Tibial nerve (tissue), 4 donors: ENCODE measurements at regions not wholly inside any gene's neighbourhood (a gene's known extent, or its start where the extent isn't known, plus 50 kb on each side); places are given as distances from the start of the nearest gene placed in this dataset.

Source experiments
- DNase-seq, 2 donors: peaks; one replicate each; pipeline ENCODE4 v3.0.0-alpha.2; 2019; ENCODE audit warnings: low spot score in 2 of 2
- H3K27ac ChIP-seq, 4 donors: fragments of 200-600 bp; sonication (generic) in 3 of 4; one replicate each; pipeline ENCODE4 v1.5.1; 2017 to 2019; ENCODE audit warnings: mild to moderate bottlenecking in 1 of 4
- H3K27me3 ChIP-seq, 2 donors: fragments of 200-600 bp; sonication (generic) in 1 of 2; one replicate each; pipeline versions ENCODE4 v1.5.1 to v1.6.0; 2017 to 2019
- H3K36me3 ChIP-seq, 3 donors: fragments of 200-600 bp; sonication (generic); one replicate each; pipeline ENCODE4 v1.5.1; 2018 to 2019
- H3K4me1 ChIP-seq, 4 donors: fragments of 200-600 bp; sonication (generic) in 3 of 4; one replicate each; pipeline ENCODE4 v1.5.1; 2017 to 2019
- H3K4me3 ChIP-seq, 4 donors: fragments of 200-600 bp; sonication (generic) in 3 of 4; one replicate each; pipeline ENCODE4 v1.5.1; 2017 to 2019; ENCODE audit warnings: mild to moderate bottlenecking in 1 of 4, moderate library complexity in 1 of 4
- H3K9me3 ChIP-seq, 4 donors: fragments of 200-600 bp; sonication (generic) in 3 of 4; one replicate each; pipeline ENCODE4 v1.5.1; 2017 to 2019
- EP300 ChIP-seq, 2 donors: sonication (generic); formaldehyde crosslinking; IDR thresholded peaks; one replicate each; pipeline ENCODE4 v1.6.1; 2017; ENCODE audit warnings: antibody characterized with exemption in 2 of 2, mild to moderate bottlenecking in 1 of 2
- POLR2A ChIP-seq, 2 donors: fragments of 450-650 bp; IDR thresholded peaks; one replicate each; pipeline ENCODE4 v1.6.1; 2017; ENCODE audit warnings: antibody characterized with exemption in 2 of 2, mild to moderate bottlenecking in 2 of 2, moderate library complexity in 2 of 2
- WGBS, 2 donors: methylation state at CpG; one replicate each; pipeline ENCODE4 v1.1.5; 2018; 5-methylcytosine and 5-hydroxymethylcytosine counted together
- TF ChIP-seq, protein P1 (sequence below), 5 experiments: fragments of 200-600 bp in 3 of 5; fragments of 450-650 bp in 2 of 5; sonication (generic) in 3 of 5; IDR thresholded peaks; one replicate each; pipeline ENCODE4 v1.5.1; 2016 to 2019; ENCODE audit warnings: antibody characterized with exemption in 5 of 5, mild to moderate bottlenecking in 3 of 5, moderate library complexity in 2 of 5

DNA sequence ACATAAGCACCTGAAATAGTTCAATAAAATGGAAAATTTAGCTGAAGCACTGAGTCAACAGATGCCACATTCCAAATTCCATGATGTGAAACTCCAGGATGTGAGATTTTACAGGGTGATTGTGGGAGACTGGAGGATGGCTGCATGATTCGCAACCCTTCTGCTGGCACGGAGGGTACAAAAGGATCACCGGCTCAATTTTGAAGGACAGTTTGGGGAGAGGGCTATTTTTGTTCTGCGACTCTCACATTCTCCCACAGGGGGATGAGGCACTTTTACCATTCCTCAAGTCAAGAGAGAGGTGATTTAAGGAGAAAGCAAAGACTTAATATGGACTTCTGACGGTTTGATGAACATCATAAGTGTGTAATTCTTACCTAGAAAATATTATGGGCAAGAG, 138.1 kb upstream of the CWC22 start:
- no peak for TF ChIP-seq EP300 (IDR thresholded peaks at IDR 0.05)
- TF ChIP-seq POLR2A (IDR thresholded peaks at IDR 0.05), result no peak
- TF ChIP-seq, protein P1, sequence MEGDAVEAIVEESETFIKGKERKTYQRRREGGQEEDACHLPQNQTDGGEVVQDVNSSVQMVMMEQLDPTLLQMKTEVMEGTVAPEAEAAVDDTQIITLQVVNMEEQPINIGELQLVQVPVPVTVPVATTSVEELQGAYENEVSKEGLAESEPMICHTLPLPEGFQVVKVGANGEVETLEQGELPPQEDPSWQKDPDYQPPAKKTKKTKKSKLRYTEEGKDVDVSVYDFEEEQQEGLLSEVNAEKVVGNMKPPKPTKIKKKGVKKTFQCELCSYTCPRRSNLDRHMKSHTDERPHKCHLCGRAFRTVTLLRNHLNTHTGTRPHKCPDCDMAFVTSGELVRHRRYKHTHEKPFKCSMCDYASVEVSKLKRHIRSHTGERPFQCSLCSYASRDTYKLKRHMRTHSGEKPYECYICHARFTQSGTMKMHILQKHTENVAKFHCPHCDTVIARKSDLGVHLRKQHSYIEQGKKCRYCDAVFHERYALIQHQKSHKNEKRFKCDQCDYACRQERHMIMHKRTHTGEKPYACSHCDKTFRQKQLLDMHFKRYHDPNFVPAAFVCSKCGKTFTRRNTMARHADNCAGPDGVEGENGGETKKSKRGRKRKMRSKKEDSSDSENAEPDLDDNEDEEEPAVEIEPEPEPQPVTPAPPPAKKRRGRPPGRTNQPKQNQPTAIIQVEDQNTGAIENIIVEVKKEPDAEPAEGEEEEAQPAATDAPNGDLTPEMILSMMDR (IDR thresholded peaks at IDR 0.05), result no peak
- no peaks in the 10 kb centered on the region for H3K36me3 ChIP-seq
- no peaks in the 10 kb centered on the region for H3K27me3 ChIP-seq
- no peak overlapping the region for H3K4me3 ChIP-seq
- DNase-seq, result no peak
- H3K4me1 ChIP-seq, result no peaks in the 10 kb centered on the region
- WGBS, 2 donors, result 88 to 89% methylated on average over 5 of the region's 5 CpGs
- no peaks in the 10 kb centered on the region for H3K9me3 ChIP-seq
- no peak overlapping the region for H3K27ac ChIP-seq

DNA sequence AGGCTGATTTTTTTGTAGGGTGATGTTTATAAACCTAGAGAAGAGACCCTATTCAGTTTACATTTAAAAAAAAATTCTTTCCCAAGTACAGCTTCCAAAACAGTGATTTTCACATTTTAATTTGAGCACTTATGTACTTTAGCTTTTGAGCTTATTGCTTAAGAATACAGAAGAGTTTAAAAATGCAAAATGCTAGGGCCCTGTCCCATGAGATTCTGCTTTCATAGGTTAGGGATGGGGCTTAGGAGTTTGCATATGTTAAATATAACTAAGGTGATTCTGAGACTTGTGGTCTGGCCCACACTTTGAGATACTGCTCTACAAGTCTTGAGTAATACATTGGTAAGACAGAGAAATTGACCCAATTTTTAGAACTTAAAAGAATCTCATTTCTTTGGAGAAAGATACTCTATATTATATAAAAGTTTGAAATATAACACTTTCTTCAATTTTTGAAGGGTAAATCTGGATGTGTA, 137.3 kb upstream of the CWC22 start:
- H3K9me3 ChIP-seq, result no peaks in the 10 kb centered on the region
- no peak overlapping the region for H3K4me3 ChIP-seq
- no peak for DNase-seq
- no peaks in the 10 kb centered on the region for H3K36me3 ChIP-seq
- H3K27ac ChIP-seq, result no peak overlapping the region
- H3K27me3 ChIP-seq, result no peaks in the 10 kb centered on the region
- no peaks in the 10 kb centered on the region for H3K4me1 ChIP-seq
- TF ChIP-seq EP300 (IDR thresholded peaks at IDR 0.05), result no peak
- TF ChIP-seq, protein P1 (IDR thresholded peaks at IDR 0.05), result no peak
- TF ChIP-seq POLR2A (IDR thresholded peaks at IDR 0.05), result no peak

DNA sequence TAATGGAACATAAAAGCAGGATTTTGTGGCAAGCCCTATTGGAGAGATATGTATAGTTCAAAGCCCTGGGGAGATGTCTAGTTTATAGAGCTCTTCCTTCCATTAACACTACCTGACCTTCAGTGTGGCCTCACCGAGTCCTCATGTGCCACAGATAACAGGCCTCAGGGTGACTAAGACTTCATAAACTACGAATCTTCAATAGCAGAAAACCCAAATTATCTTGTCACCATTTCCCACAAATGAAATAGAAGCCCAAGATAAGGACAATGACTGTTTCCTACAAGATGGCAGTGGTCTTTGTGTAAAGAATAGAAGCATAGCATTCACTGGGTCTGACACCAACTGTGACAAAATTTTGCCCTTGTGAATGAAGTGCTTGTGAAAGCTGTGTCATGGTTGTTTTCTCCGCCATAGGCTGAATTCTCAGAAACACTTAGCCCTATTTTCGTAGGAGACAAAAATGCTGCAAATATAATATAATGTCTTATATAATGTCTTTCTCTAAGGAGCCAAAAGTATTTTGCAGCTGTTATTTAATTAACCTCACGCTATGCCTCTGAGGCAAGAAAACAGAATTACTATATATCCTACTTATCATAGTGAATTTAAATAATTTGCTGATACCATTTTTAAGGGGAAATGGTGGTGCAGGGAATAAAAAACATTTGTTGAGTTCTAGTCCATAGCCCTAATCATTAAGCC, 136.7 kb upstream of the CWC22 start:
- no peaks in the 10 kb centered on the region for H3K9me3 ChIP-seq
- no peak overlapping the region for H3K27ac ChIP-seq
- H3K27me3 ChIP-seq, result no peaks in the 10 kb centered on the region
- H3K4me3 ChIP-seq, result no peak overlapping the region
- 61% methylated on average over 5 of the region's 5 CpGs for WGBS, 2 donors
- DNase-seq, result no peak
- TF ChIP-seq EP300 (IDR thresholded peaks at IDR 0.05) (no peak), POLR2A (IDR thresholded peaks at IDR 0.05) (no peak)
- TF ChIP-seq, protein P1 (IDR thresholded peaks at IDR 0.05), result no peak
- no peaks in the 10 kb centered on the region for H3K36me3 ChIP-seq
- no peaks in the 10 kb centered on the region for H3K4me1 ChIP-seq

DNA sequence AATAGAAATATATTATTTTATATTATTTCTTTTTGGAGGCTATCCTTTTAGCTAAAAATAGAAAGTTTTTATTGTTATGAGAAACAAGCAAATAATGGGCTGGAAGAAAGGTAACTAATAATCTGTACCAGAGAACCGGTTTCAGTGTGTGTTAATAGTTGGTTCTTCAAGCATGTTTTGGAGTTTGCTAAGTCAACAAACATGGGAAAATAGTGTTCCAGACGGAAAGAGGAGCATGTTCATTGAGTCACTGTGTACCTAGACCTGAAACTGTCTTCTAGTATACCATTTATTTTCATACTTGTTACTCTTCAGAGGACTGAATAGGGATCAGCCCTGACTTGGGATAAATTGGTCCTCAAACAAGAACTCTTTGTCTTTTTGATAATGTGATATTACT, 134.5 kb upstream of the CWC22 start:
- H3K27ac ChIP-seq, result no peak overlapping the region
- H3K4me3 ChIP-seq, result no peak overlapping the region
- H3K4me1 ChIP-seq, result no peaks in the 10 kb centered on the region
- no peaks in the 10 kb centered on the region for H3K27me3 ChIP-seq
- DNase-seq, result no peak
- 76 to 82% methylated on average over 2 of the region's 2 CpGs for WGBS, 2 donors
- TF ChIP-seq, protein P1 (IDR thresholded peaks at IDR 0.05), result no peak
- no peak for TF ChIP-seq EP300 (IDR thresholded peaks at IDR 0.05)
- no peak for TF ChIP-seq POLR2A (IDR thresholded peaks at IDR 0.05)
- H3K9me3 ChIP-seq, result no peaks in the 10 kb centered on the region
- H3K36me3 ChIP-seq, result no peaks in the 10 kb centered on the region

DNA sequence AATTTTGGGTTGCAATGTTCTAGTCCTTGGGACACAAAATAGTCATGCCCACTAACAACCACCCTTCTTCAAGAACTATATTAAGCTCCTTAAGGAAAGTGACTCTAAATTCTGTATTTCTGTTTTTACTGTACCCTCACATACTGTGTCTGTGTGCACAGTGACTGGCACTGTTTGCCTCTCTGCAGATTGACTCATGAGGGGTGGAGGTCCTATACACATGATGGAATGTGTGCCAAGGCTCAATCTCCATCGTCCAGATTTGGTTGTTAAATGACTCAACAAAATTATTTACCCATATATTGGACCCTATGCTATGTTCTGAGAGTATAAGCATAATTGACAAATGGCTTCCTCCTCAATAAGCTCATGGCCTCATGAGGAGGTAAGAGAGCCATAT, 126.6 kb upstream of the CWC22 start:
- Histone ChIP-seq H3K27ac (no peak overlapping the region), H3K4me3 (no peak overlapping the region), H3K9me3 (no peaks in the 10 kb centered on the region), H3K36me3 (no peaks in the 10 kb centered on the region), H3K4me1 (no peaks in the 10 kb centered on the region), H3K27me3 (no peaks in the 10 kb centered on the region)
- TF ChIP-seq, protein P1 (IDR thresholded peaks at IDR 0.05), result no peak
- TF ChIP-seq POLR2A (IDR thresholded peaks at IDR 0.05) (no peak), EP300 (IDR thresholded peaks at IDR 0.05) (no peak)
- 45 to 50% methylated on average over 1 of the region's 1 CpG for WGBS, 2 donors
- DNase-seq, result no peak
